Stimulated activated CD8-positive, alpha-beta memory T cell treated with anti-CD3 and anti-CD28 coated beads, Interleukin-7, amount 100 ng/mL, for 48 hours (primary cell): ENCODE measurements at regions not wholly inside any gene's neighbourhood (a gene's known extent, or its start where the extent isn't known, plus 50 kb on each side); places are given as distances from the start of the nearest gene placed in this dataset.
"Not testable (repeated sequence)": the region's sequence is repeated elsewhere in the genome, so short reads cannot be mapped to it uniquely, and the experiment has no call there.

Source experiments
- DNase-seq, 2 donors: peaks; one replicate each; pipeline ENCODE4 v3.0.0-alpha.2; 2020; ENCODE audit warnings: low read depth in 1 of 2; ENCODE audit errors: extremely low read depth in 1 of 2

- DNase-seq = no peak
Observed at GRCh38 chr10:63910806-63911205, 389.6 kb downstream of the REEP3 start.

- DNase-seq = no peak
Observed at GRCh38 chr10:63915240-63915639, 394.0 kb downstream of the REEP3 start.

- no peak for DNase-seq
Observed at GRCh38 chr10:63917363-63917762, 396.2 kb downstream of the REEP3 start.

- DNase-seq = no peak
Observed at GRCh38 chr10:63919575-63920279, 398.5 kb downstream of the REEP3 start.

- DNase-seq = no peak
Observed at GRCh38 chr10:63920926-63921325, 399.7 kb downstream of the REEP3 start.

- DNase-seq = no peak
Observed at GRCh38 chr10:63921908-63922467, 400.8 kb downstream of the REEP3 start.

- no peak for DNase-seq
Observed at GRCh38 chr10:63922468-63923284, 401.5 kb downstream of the REEP3 start.

- no peak for DNase-seq
Observed at GRCh38 chr10:63929831-63930467, 408.7 kb downstream of the REEP3 start.

GRCh38 chr10:63930584-63930983 is 409.4 kb downstream of the REEP3 start:
- DNase-seq = no peak

- no peak for DNase-seq
Observed at GRCh38 chr10:63935705-63936104, 414.5 kb downstream of the REEP3 start.

- no peak for DNase-seq
Observed at GRCh38 chr10:63940277-63940922, 419.2 kb downstream of the REEP3 start.

GRCh38 chr10:63964406-63964805 is 443.2 kb downstream of the REEP3 start:
- DNase-seq = no peak

GRCh38 chr10:63965846-63966245 is 444.6 kb downstream of the REEP3 start:
- DNase-seq = no peak

GRCh38 chr10:63972949-63973827 is 452.0 kb downstream of the REEP3 start:
- DNase-seq = no peak

- peak in 1 of 2 donors; percentile 15 for DNase-seq
Observed at GRCh38 chr10:63976538-63976937, 455.3 kb downstream of the REEP3 start.

- peak in 1 of 2 donors; percentile 11 for DNase-seq
Observed at GRCh38 chr10:63977329-63977923, 456.2 kb downstream of the REEP3 start.

- DNase-seq = not testable (repeated sequence)
Observed at GRCh38 chr10:63980870-63981269, 459.7 kb downstream of the REEP3 start.

GRCh38 chr10:63984061-63984460 is 462.9 kb downstream of the REEP3 start:
- DNase-seq = not testable (repeated sequence)

GRCh38 chr10:63986536-63986935 is 465.3 kb downstream of the REEP3 start:
- DNase-seq = no peak

- DNase-seq = no peak
Observed at GRCh38 chr10:63987212-63987611, 466.0 kb downstream of the REEP3 start.
